IMR-90 (cell line): ENCODE measurements at regions not wholly inside any gene's neighbourhood (a gene's known extent, or its start where the extent isn't known, plus 50 kb on each side); places are given as distances from the start of the nearest gene placed in this dataset.

Source experiments
- ATAC-seq: fragments of 200-7000 bp; cut with Tn5 transposase; 2 replicates; pipeline ENCODE4 v1.9.1; 2020; ENCODE audit warnings: low read depth, mild to moderate bottlenecking, moderate library complexity
- BruUV-seq: library from RNA; stranded (reverse); fragments of 400-500 nt; replicated peaks from 2 replicates; lab custom pipeline; 2021; lab: Mats Ljungman, UMichigan
- CTCF ChIA-PET: fragments of 300-600 bp; formaldehyde crosslinking; extraction: SDS; loops from one replicate; lab custom pipeline; 2021; ENCODE audit warnings: antibody characterized with exemption; lab: Yijun Ruan, JAX
- POLR2A ChIA-PET: fragments of 300-600 bp; sonication (Branson Sonifier 250); formaldehyde crosslinking; loops from one replicate; lab custom pipeline; 2022; ENCODE audit warnings: antibody characterized with exemption; ENCODE audit not compliant: unreplicated experiment; lab: Charles Lee
- DNase-seq: peaks from one replicate; pipeline ENCODE4 v3.0.0; 2013
- H2AFZ ChIP-seq: replicated peaks from 2 replicates; pipeline ENCODE3; 2013; ENCODE audit warnings: low read length, mild to moderate bottlenecking; ENCODE audit not compliant: poor library complexity
- H2AK5ac ChIP-seq: 2 replicates; pipeline ENCODE4 v1.6.1; 2013; ENCODE audit warnings: low read depth, low read length, inconsistent platforms
- H2AK9ac ChIP-seq: replicated peaks from 2 replicates; pipeline ENCODE3; 2013; ENCODE audit warnings: mild to moderate bottlenecking, low read depth, low read length, moderate library complexity; ENCODE audit not compliant: poor library complexity
- H2BK120ac ChIP-seq: 2 replicates; pipeline ENCODE4 v1.6.1; 2013; ENCODE audit warnings: low read depth, low read length, inconsistent platforms
- H2BK15ac ChIP-seq: 3 replicates; pipeline ENCODE4 v1.6.1; 2013; ENCODE audit warnings: low read depth, low read length, inconsistent platforms
- H2BK20ac ChIP-seq: 2 replicates; pipeline ENCODE4 v1.6.1; 2013; ENCODE audit warnings: low read depth, mild to moderate bottlenecking, inconsistent platforms, low read length, moderate library complexity
- H2BK5ac ChIP-seq: 2 replicates; pipeline ENCODE4 v1.6.1; 2013; ENCODE audit warnings: mild to moderate bottlenecking, low read depth, low read length, inconsistent platforms; ENCODE audit not compliant: poor library complexity, severe bottlenecking
- H3K14ac ChIP-seq: replicated peaks from 2 replicates; pipeline ENCODE4 v1.6.1; 2013; ENCODE audit warnings: low read depth, low read length, inconsistent platforms
- H3K18ac ChIP-seq: 2 replicates; pipeline ENCODE4 v1.6.1; 2013; ENCODE audit warnings: low read depth, low read length, control low read depth
- H3K23ac ChIP-seq: 2 replicates; pipeline ENCODE4 v1.6.1; 2013; ENCODE audit warnings: low read depth, low read length, inconsistent platforms
- H3K27ac ChIP-seq: 2 replicates; pipeline ENCODE4 v1.5.1; 2013; ENCODE audit warnings: mild to moderate bottlenecking, control low read depth, low read length; ENCODE audit not compliant: insufficient read depth
- H3K27me3 ChIP-seq: 2 replicates; pipeline ENCODE4 v1.6.1; 2013; ENCODE audit warnings: low read length; ENCODE audit not compliant: control insufficient read depth, insufficient read depth
- H3K36me3 ChIP-seq: 2 replicates; pipeline ENCODE4 v1.6.1; 2013; ENCODE audit warnings: low read length, mixed read lengths; ENCODE audit not compliant: control insufficient read depth, insufficient read depth
- H3K4ac ChIP-seq: 2 replicates; pipeline ENCODE4 v1.6.1; 2013; ENCODE audit warnings: low read depth, low read length, inconsistent platforms
- H3K4me1 ChIP-seq: 2 replicates; pipeline ENCODE4 v1.6.1; 2013; ENCODE audit warnings: low read length, mixed read lengths; ENCODE audit not compliant: control insufficient read depth, insufficient read depth
- H3K4me2 ChIP-seq: 2 replicates; pipeline ENCODE4 v1.6.1; 2013; ENCODE audit warnings: low read depth, mild to moderate bottlenecking, control low read depth, low read length, moderate library complexity
- H3K4me3 ChIP-seq: 2 replicates; pipeline ENCODE4 v1.5.1; 2013; ENCODE audit warnings: low read depth, mild to moderate bottlenecking, control low read depth, low read length, moderate library complexity; ENCODE audit not compliant: insufficient read depth
- H3K56ac ChIP-seq: 2 replicates; pipeline ENCODE4 v1.6.1; 2013; ENCODE audit warnings: low read length, inconsistent platforms; ENCODE audit not compliant: insufficient read depth; ENCODE audit errors: extremely low read depth
- H3K79me1 ChIP-seq, 2 experiments: 2 replicates each; pipeline ENCODE4 v1.6.1; 2013; ENCODE audit warnings: low read length in 2 of 2, inconsistent platforms in 1 of 2, low read depth in 1 of 2
- H3K9ac ChIP-seq: 2 replicates; pipeline ENCODE4 v1.6.1; 2013; ENCODE audit warnings: low read depth, low read length, control low read depth
- H3K9me1 ChIP-seq: 2 replicates; pipeline ENCODE4 v1.6.1; 2013; ENCODE audit warnings: low read length, inconsistent platforms; ENCODE audit not compliant: insufficient read depth
- H3K9me3 ChIP-seq: 2 replicates; pipeline ENCODE4 v1.6.1; 2013; ENCODE audit warnings: low read length; ENCODE audit not compliant: control insufficient read depth, insufficient read depth
- H4K20me1 ChIP-seq: 2 replicates; pipeline ENCODE4 v1.6.1; 2013; ENCODE audit warnings: low read length, inconsistent platforms; ENCODE audit not compliant: insufficient read depth
- H4K5ac ChIP-seq: 2 replicates; pipeline ENCODE4 v1.6.1; 2013; ENCODE audit warnings: mild to moderate bottlenecking, low read depth, low read length, control low read depth
- H4K8ac ChIP-seq, 2 experiments: 2 replicates each; pipeline ENCODE4 v1.6.1; 2013; ENCODE audit warnings: low read depth in 2 of 2, low read length in 2 of 2, control low read depth in 1 of 2, inconsistent platforms in 1 of 2
- H4K91ac ChIP-seq: 2 replicates; pipeline ENCODE4 v1.6.1; 2013; ENCODE audit warnings: low read depth, low read length, inconsistent platforms; ENCODE audit not compliant: insufficient read depth
- BHLHE40 ChIP-seq: fragments of 150-350 bp; IDR thresholded peaks from 2 replicates; pipeline ENCODE4 v1.6.1; 2016; ENCODE audit warnings: mild to moderate bottlenecking, low read depth, low read length
- CEBPB ChIP-seq: IDR thresholded peaks from 2 replicates; pipeline ENCODE4 v1.6.1; 2012; ENCODE audit warnings: low read depth, low read length, improper control_type of control experiment
- CHD1 ChIP-seq: IDR thresholded peaks from 2 replicates; pipeline ENCODE4 v1.6.1; 2012; ENCODE audit warnings: low read depth, low read length, improper control_type of control experiment
- FOS ChIP-seq: fragments of 150-350 bp; IDR thresholded peaks from 2 replicates; pipeline ENCODE4 v1.6.1; 2016; ENCODE audit warnings: low read depth, low read length
- MAZ ChIP-seq: IDR thresholded peaks from 2 replicates; pipeline ENCODE4 v1.6.1; 2012; ENCODE audit warnings: low read depth, mild to moderate bottlenecking, low read length, improper control_type of control experiment, moderate library complexity, borderline replicate concordance
- NFE2L2 ChIP-seq: fragments of 150-350 bp; IDR thresholded peaks from 2 replicates; pipeline ENCODE4 v1.6.1; 2016; ENCODE audit warnings: low read depth, mild to moderate bottlenecking, low read length
- RAD21 ChIP-seq: IDR thresholded peaks from 2 replicates; pipeline ENCODE4 v1.6.1; 2012; ENCODE audit warnings: low read length, improper control_type of control experiment
- RCOR1 ChIP-seq: IDR thresholded peaks from 2 replicates; pipeline ENCODE4 v1.6.1; 2012; ENCODE audit warnings: mild to moderate bottlenecking, low read length, improper control_type of control experiment; ENCODE audit not compliant: insufficient replicate concordance
- SMC3 ChIP-seq: fragments of 150-350 bp; IDR thresholded peaks from 2 replicates; pipeline ENCODE4 v1.6.1; 2016; ENCODE audit warnings: low read depth, mild to moderate bottlenecking, antibody characterized with exemption, low read length, moderate library complexity
- USF2 ChIP-seq: fragments of 150-350 bp; IDR thresholded peaks from 2 replicates; pipeline ENCODE4 v1.6.1; 2017; ENCODE audit warnings: mild to moderate bottlenecking, antibody characterized with exemption, low read length, low read depth
- WGBS, 2 experiments: methylation state at CpG; one replicate each; pipeline versions ENCODE4 v1.1.5 to v1.1.7; 2013; ENCODE audit warnings: missing lambda C conversion rate in 2 of 2; ENCODE audit not compliant: insufficient read length in 1 of 2; ENCODE audit errors: extremely low coverage in 2 of 2; 5-methylcytosine and 5-hydroxymethylcytosine counted together
- dilution Hi-C: fragments of 300-500 bp; cut with HindIII; formaldehyde crosslinking; loops from one replicate; pipeline ENCODE4 v1.14.3; 2018; ENCODE audit warnings: low sequenced_read_pairs; ENCODE audit not compliant: unreplicated experiment
- in situ Hi-C: fragments of 300-500 bp; cut with MboI; formaldehyde crosslinking; loops from 3 replicates; pipeline ENCODE4 v1.14.3; 2019; ENCODE audit warnings: low sequenced_read_pairs, inconsistent platforms, mixed read lengths
- intact Hi-C: fragments of 100-400 bp; cut with micrococcal nuclease; formaldehyde crosslinking; loops from 2 replicates; pipeline ENCODE4 v1.10.0; 2022

DNA sequence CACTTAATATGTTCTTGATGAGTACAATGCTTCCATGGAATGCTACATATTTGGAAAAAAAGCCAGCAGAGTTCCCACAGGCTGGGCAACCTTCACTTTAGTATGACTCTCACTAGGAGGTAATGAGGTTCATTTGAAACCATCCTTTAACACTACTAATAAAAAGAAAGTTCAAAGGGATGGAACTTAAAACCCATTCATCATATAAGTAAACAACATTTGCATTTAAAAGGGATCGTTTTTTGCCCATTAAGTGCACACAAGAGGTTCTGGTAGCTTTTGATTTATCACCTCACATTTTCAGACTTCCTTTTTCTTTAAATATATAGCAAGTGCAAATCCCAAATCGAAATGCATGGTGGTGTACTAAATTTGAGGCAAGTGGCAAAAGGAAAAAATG lies 270.8 kb upstream of the DCC start:
- DNase-seq = no peak
- H2BK20ac ChIP-seq = no peak overlapping the region
- dilution Hi-C loops (no loop called here), intact Hi-C loops (no loop called here), in situ Hi-C loops (no loop called here)
- no peak overlapping the region for H3K23ac ChIP-seq
- ChIA-PET CTCF (no interaction called here), POLR2A (no interaction called here)
- peaks cover 3% of the 10 kb centered on the region for H3K9me3 ChIP-seq
- H3K4me2 ChIP-seq = no peak overlapping the region
- no peak overlapping the region for H2BK5ac ChIP-seq
- H3K36me3 ChIP-seq = no peaks in the 10 kb centered on the region
- no peak for ATAC-seq
- H2AK5ac ChIP-seq = no peak overlapping the region
- H3K9ac ChIP-seq = no peak overlapping the region
- no CpG with 5 or more reads among the region's 2 CpGs for WGBS, 2 experiments
- H3K79me1 ChIP-seq = no peaks in the 10 kb centered on the region
- no peak overlapping the region for H3K14ac ChIP-seq
- no peak overlapping the region for H4K91ac ChIP-seq
- H4K8ac ChIP-seq = no peak overlapping the region
- H3K9me1 ChIP-seq = no peaks in the 10 kb centered on the region
- H2AK9ac ChIP-seq = no peak overlapping the region
- no peak overlapping the region for H2BK120ac ChIP-seq
- no peaks in the 10 kb centered on the region for H3K4me1 ChIP-seq
- H3K27me3 ChIP-seq = no peaks in the 10 kb centered on the region
- no peak overlapping the region for H3K56ac ChIP-seq
- H2AFZ ChIP-seq = no peak overlapping the region
- H3K4me3 ChIP-seq = no peak overlapping the region
- no TSS peak for BruUV-seq
- no peak overlapping the region for H3K4ac ChIP-seq
- H3K18ac ChIP-seq = no peak overlapping the region
- no peaks in the 10 kb centered on the region for H4K20me1 ChIP-seq
- no peak overlapping the region for H3K27ac ChIP-seq
- H2BK15ac ChIP-seq = no peak overlapping the region
- TF ChIP-seq RAD21 (no peak), FOS (no peak), USF2 (no peak), MAZ (no peak), CEBPB (no peak), CHD1 (no peak), SMC3 (no peak), RCOR1 (no peak), NFE2L2 (no peak), BHLHE40 (no peak)
- no peak overlapping the region for H4K5ac ChIP-seq
